ENCODE measurements at regions not wholly inside any gene's neighbourhood (a gene's known extent, or its start where the extent isn't known, plus 50 kb on each side); places are given as distances from the start of the nearest gene placed in this dataset.

- no peaks in the 10 kb centered on the region for H3K9me3 ChIP-seq
- in situ Hi-C loops (cut with MboI; ENCODE audit: low pct_ligation_motif_present in 1 of 4, low pct_unique_long_range_greater_than_20kb in 1 of 4, low sequenced_read_pairs in 3 of 4) (no loop called here), intact Hi-C loops (cut with DNase I; ENCODE audit: low total_unique reads) (no loop called here)
- no peak for TF ChIP-seq POLR2A (IDR thresholded peaks at IDR 0.05)
- no peak for TF ChIP-seq CTCF (IDR thresholded peaks at IDR 0.05)
- TF ChIP-seq POLR2AphosphoS5 (IDR thresholded peaks at IDR 0.05) = no peak
- TF ChIP-seq EP300 (IDR thresholded peaks at IDR 0.05; ENCODE audit: low read depth) = no peak
- H3K36me3 ChIP-seq = no peaks in the 10 kb centered on the region
- peak overlapping the region in 2 of 4 donors; percentile 22 to 29 for H3K27ac ChIP-seq
- H3K4me1 ChIP-seq = peaks cover 5 to 67% (median 22%) of the 10 kb centered on the region in 4 donors
- H3K4me3 ChIP-seq = no peak overlapping the region
- whole genome bisulfite sequencing, 2 donors (ENCODE audit: low coverage in 1 of 2) = 52 to 69% methylated on average over 6 to 7 of the region's 7 CpGs
- DNase-seq = no peak
- no peaks in the 10 kb centered on the region for H3K27me3 ChIP-seq
Observed at GRCh38 chr1:213687832-213688231, 299.9 kb upstream of the PROX1 start.

GRCh38 chr1:213688655-213689054 is 299.1 kb upstream of the PROX1 start:
- TF ChIP-seq CTCF (IDR thresholded peaks at IDR 0.05) (no peak), POLR2A (IDR thresholded peaks at IDR 0.05) (no peak), EP300 (IDR thresholded peaks at IDR 0.05; ENCODE audit: low read depth) (no peak), POLR2AphosphoS5 (IDR thresholded peaks at IDR 0.05) (no peak)
- no peak for DNase-seq
- WGBS, 2 donors (ENCODE audit: low coverage in 1 of 2) = 36 to 61% methylated on average over 2 of the region's 2 CpGs
- Histone ChIP-seq H3K36me3 (no peaks in the 10 kb centered on the region), H3K4me3 (no peak overlapping the region), H3K27me3 (no peaks in the 10 kb centered on the region), H3K9me3 (no peaks in the 10 kb centered on the region), H3K27ac (peak overlapping the region in 2 of 4 donors; percentile 22 to 29), H3K4me1 (peaks cover 0 to 62% (median 19%) of the 10 kb centered on the region in 4 donors)
- intact Hi-C loops (cut with DNase I; ENCODE audit: low total_unique reads) (no loop called here), in situ Hi-C loops (cut with MboI; ENCODE audit: low pct_ligation_motif_present in 1 of 4, low pct_unique_long_range_greater_than_20kb in 1 of 4, low sequenced_read_pairs in 3 of 4) (no loop called here)

GRCh38 chr1:213689260-213689659 is 298.5 kb upstream of the PROX1 start:
- no peaks in the 10 kb centered on the region for H3K27me3 ChIP-seq
- intact Hi-C loops (cut with DNase I; ENCODE audit: low total_unique reads) (no loop called here), in situ Hi-C loops (cut with MboI; ENCODE audit: low pct_ligation_motif_present in 1 of 4, low pct_unique_long_range_greater_than_20kb in 1 of 4, low sequenced_read_pairs in 3 of 4) (no loop called here)
- 70 to 72% methylated on average over 2 to 3 of the region's 3 CpGs for WGBS, 2 donors (ENCODE audit: low coverage in 1 of 2)
- DNase-seq = no peak
- H3K4me1 ChIP-seq = peaks cover 0 to 58% (median 19%) of the 10 kb centered on the region in 4 donors
- H3K9me3 ChIP-seq = no peaks in the 10 kb centered on the region
- no peak for TF ChIP-seq EP300 (IDR thresholded peaks at IDR 0.05; ENCODE audit: low read depth)
- TF ChIP-seq POLR2AphosphoS5 (IDR thresholded peaks at IDR 0.05) = no peak
- no peak for TF ChIP-seq POLR2A (IDR thresholded peaks at IDR 0.05)
- TF ChIP-seq CTCF (IDR thresholded peaks at IDR 0.05) = no peak
- no peak overlapping the region for H3K27ac ChIP-seq
- H3K36me3 ChIP-seq = no peaks in the 10 kb centered on the region
- H3K4me3 ChIP-seq = no peak overlapping the region

GRCh38 chr1:213690341-213690917 is 297.3 kb upstream of the PROX1 start:
- no peaks in the 10 kb centered on the region for H3K9me3 ChIP-seq
- peak in 1 of 3 donors; percentile 7 for TF ChIP-seq POLR2AphosphoS5 (IDR thresholded peaks at IDR 0.05)
- TF ChIP-seq EP300 (IDR thresholded peaks at IDR 0.05; ENCODE audit: low read depth) = no peak
- H3K27me3 ChIP-seq = no peaks in the 10 kb centered on the region
- no peak overlapping the region for H3K4me3 ChIP-seq
- DNase-seq = no peak
- intact Hi-C loops (cut with DNase I; ENCODE audit: low total_unique reads) (no loop called here), in situ Hi-C loops (cut with MboI; ENCODE audit: low pct_ligation_motif_present in 1 of 4, low pct_unique_long_range_greater_than_20kb in 1 of 4, low sequenced_read_pairs in 3 of 4) (no loop called here)
- H3K4me1 ChIP-seq = peaks cover 0 to 58% (median 19%) of the 10 kb centered on the region in 4 donors
- H3K27ac ChIP-seq = peak overlapping the region; percentile 7 to 52 (median 31)
- H3K36me3 ChIP-seq = no peaks in the 10 kb centered on the region
- 56% methylated on average over 1 of the region's 1 CpG; no CpG with 5 or more reads in 1 of the 2 donors for WGBS, 2 donors (ENCODE audit: low coverage in 1 of 2)

- H3K27me3 ChIP-seq = no peaks in the 10 kb centered on the region
- no peak overlapping the region for H3K4me3 ChIP-seq
- no peaks in the 10 kb centered on the region for H3K9me3 ChIP-seq
- in situ Hi-C loops (cut with MboI; ENCODE audit: low pct_ligation_motif_present in 1 of 4, low pct_unique_long_range_greater_than_20kb in 1 of 4, low sequenced_read_pairs in 3 of 4) = no loop called here
- H3K36me3 ChIP-seq = no peaks in the 10 kb centered on the region
- peak in 1 of 3 donors; percentile 47 for TF ChIP-seq POLR2AphosphoS5 (IDR thresholded peaks at IDR 0.05)
- TF ChIP-seq CTCF (IDR thresholded peaks at IDR 0.05) = no peak
- TF ChIP-seq POLR2A (IDR thresholded peaks at IDR 0.05) = no peak
- TF ChIP-seq EP300 (IDR thresholded peaks at IDR 0.05; ENCODE audit: low read depth) = no peak
- WGBS, 2 donors (ENCODE audit: low coverage in 1 of 2) = 41 to 44% methylated on average over 4 of the region's 4 CpGs
- peaks cover 0 to 47% (median 14%) of the 10 kb centered on the region in 4 donors for H3K4me1 ChIP-seq
- intact Hi-C loops (cut with DNase I; ENCODE audit: low total_unique reads) = no loop called here
- peak overlapping the region; percentile 15 to 55 (median 44) for H3K27ac ChIP-seq
- DNase-seq = peak; percentile 28
Observed at GRCh38 chr1:213692321-213692720, 295.5 kb upstream of the PROX1 start.
